ENCODE measurements at regions not wholly inside any gene's neighbourhood (a gene's known extent, or its start where the extent isn't known, plus 50 kb on each side); places are given as distances from the start of the nearest gene placed in this dataset.
"Not testable (repeated sequence)": the region's sequence is repeated elsewhere in the genome, so short reads cannot be mapped to it uniquely, and the experiment has no call there.

DNA sequence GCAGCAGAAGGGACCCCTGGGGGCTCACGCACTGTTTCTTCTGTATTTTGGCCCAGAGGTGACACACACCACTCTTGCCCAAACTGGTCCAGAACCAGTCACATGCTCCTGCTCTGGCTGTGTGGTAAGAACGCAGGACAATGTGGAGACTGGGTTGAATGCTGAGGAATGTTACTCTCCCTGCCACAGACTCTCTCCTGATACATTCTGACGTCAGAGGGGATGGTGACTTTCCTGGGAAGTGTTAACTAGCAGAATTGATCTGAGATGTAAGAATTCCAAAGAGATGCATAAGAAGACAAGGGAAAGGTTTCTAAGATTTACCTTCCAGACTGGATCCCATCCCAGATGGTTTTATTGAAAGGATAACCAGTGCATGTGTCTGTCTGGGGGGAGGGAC lies 100.8 kb downstream of the ASB1 start:
- Histone ChIP-seq H2BK120ac (ENCODE audit: insufficient read depth, low read length, poor library complexity) (no peak overlapping the region), H2BK5ac (ENCODE audit: low read depth, low read length, poor library complexity) (no peak overlapping the region), H3K36me3 (ENCODE audit: control insufficient read depth in 1 of 2, insufficient read depth in 2 of 2, low read length in 2 of 2) (no peaks in the 10 kb centered on the region), H3K18ac (ENCODE audit: low read length) (no peak overlapping the region), H3K79me1 (ENCODE audit: low read length) (no peaks in the 10 kb centered on the region), H3K79me2 (ENCODE audit: control insufficient read depth, insufficient read depth, low read length, poor library complexity) (no peaks in the 10 kb centered on the region), H3K23ac (ENCODE audit: low read length) (no peak overlapping the region), H3K27ac (ENCODE audit: low read depth, low read length) (no peak overlapping the region), H2BK12ac (ENCODE audit: low read length) (no peak overlapping the region), H3K4me3 (ENCODE audit: low read depth, low read length) (no peak overlapping the region), H2AFZ (ENCODE audit: insufficient read depth, low read length, poor library complexity) (no peak overlapping the region), H3K4ac (ENCODE audit: low read depth, low read length) (no peak overlapping the region), H3K14ac (ENCODE audit: low read length) (no peak overlapping the region), H2AK5ac (ENCODE audit: low read length) (no peak overlapping the region), H3K9me3 (ENCODE audit: insufficient read depth, low read depth, low read length) (peaks cover 7% of the 10 kb centered on the region), H3K4me2 (ENCODE audit: low read length) (no peak overlapping the region), H3K27me3 (ENCODE audit: insufficient read depth, low read length) (no peaks in the 10 kb centered on the region), H3K4me1 (ENCODE audit: control insufficient read depth in 1 of 2, insufficient read depth in 2 of 2, low read length in 2 of 2) (no peaks in the 10 kb centered on the region), H4K12ac (ENCODE audit: low read depth, low read length) (no peak overlapping the region), H3K9ac (ENCODE audit: low read length) (no peak overlapping the region), H4K8ac (ENCODE audit: low read depth, low read length) (no peak overlapping the region), H4K91ac (ENCODE audit: low read depth, low read length) (no peak overlapping the region)
- WGBS (ENCODE audit: extremely low coverage, insufficient coverage, insufficient read length): no CpG with 5 or more reads among the region's 3 CpGs
- no peak for DNase-seq

DNA sequence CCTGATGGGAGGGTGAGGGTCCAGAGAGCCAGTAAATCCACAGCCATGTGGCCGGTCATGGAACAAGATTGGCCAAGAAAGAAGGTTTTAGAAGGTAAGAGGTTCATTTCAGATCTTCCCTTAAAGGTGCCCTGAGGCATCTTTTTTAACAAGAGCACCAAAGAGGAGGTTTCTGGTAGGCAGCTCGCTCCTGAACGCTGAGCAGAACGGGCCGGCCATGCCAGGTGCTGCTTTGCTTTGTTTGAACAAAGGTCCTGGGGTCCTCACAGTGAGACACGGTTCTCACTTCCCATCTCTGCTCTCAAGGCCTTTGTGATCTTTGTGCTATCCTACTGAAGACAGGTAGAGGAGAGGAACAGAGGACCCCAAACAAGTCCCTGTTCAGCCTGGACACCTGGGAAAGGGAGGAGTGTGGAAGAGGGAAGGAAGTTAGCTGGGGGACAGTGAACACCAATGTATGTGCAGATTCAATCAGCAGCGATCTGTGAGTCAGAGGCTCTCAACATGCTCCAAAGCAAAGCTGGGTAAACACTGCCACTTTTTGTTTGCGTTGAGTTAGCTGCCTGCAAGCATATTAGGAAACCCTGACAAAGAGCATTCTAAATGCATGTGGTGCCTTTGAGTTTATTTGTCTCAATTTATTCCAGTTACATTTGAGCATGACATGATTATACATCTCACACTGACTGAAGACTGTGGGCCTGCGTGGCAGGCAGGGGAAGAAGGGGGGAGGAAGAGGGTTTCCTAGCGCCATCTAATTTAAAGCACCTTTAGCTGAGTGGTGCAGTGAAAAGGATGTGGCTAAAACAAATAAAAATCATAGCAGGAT lies 102.4 kb downstream of the ASB1 start:
- Histone ChIP-seq H3K27ac (ENCODE audit: low read depth, low read length) (no peak overlapping the region), H3K4ac (ENCODE audit: low read depth, low read length) (no peak overlapping the region), H3K18ac (ENCODE audit: low read length) (no peak overlapping the region), H3K79me1 (ENCODE audit: low read length) (no peaks in the 10 kb centered on the region), H3K27me3 (ENCODE audit: insufficient read depth, low read length) (no peaks in the 10 kb centered on the region), H2BK5ac (ENCODE audit: low read depth, low read length, poor library complexity) (no peak overlapping the region), H4K12ac (ENCODE audit: low read depth, low read length) (no peak overlapping the region), H3K9ac (ENCODE audit: low read length) (no peak overlapping the region), H3K14ac (ENCODE audit: low read length) (no peak overlapping the region), H2AK5ac (ENCODE audit: low read length) (no peak overlapping the region), H4K8ac (ENCODE audit: low read depth, low read length) (no peak overlapping the region), H3K79me2 (ENCODE audit: control insufficient read depth, insufficient read depth, low read length, poor library complexity) (no peaks in the 10 kb centered on the region), H3K4me1 (ENCODE audit: control insufficient read depth in 1 of 2, insufficient read depth in 2 of 2, low read length in 2 of 2) (no peaks in the 10 kb centered on the region), H4K91ac (ENCODE audit: low read depth, low read length) (no peak overlapping the region), H3K4me3 (ENCODE audit: low read depth, low read length) (no peak overlapping the region), H3K4me2 (ENCODE audit: low read length) (no peak overlapping the region), H3K23ac (ENCODE audit: low read length) (no peak overlapping the region), H2BK12ac (ENCODE audit: low read length) (no peak overlapping the region), H3K9me3 (ENCODE audit: insufficient read depth, low read depth, low read length) (peaks cover 20% of the 10 kb centered on the region), H2BK120ac (ENCODE audit: insufficient read depth, low read length, poor library complexity) (no peak overlapping the region), H2AFZ (ENCODE audit: insufficient read depth, low read length, poor library complexity) (no peak overlapping the region), H3K36me3 (ENCODE audit: control insufficient read depth in 1 of 2, insufficient read depth in 2 of 2, low read length in 2 of 2) (no peaks in the 10 kb centered on the region)
- whole genome bisulfite sequencing (ENCODE audit: extremely low coverage, insufficient coverage, insufficient read length): no CpG with 5 or more reads among the region's 10 CpGs
- DNase-seq: no peak

DNA sequence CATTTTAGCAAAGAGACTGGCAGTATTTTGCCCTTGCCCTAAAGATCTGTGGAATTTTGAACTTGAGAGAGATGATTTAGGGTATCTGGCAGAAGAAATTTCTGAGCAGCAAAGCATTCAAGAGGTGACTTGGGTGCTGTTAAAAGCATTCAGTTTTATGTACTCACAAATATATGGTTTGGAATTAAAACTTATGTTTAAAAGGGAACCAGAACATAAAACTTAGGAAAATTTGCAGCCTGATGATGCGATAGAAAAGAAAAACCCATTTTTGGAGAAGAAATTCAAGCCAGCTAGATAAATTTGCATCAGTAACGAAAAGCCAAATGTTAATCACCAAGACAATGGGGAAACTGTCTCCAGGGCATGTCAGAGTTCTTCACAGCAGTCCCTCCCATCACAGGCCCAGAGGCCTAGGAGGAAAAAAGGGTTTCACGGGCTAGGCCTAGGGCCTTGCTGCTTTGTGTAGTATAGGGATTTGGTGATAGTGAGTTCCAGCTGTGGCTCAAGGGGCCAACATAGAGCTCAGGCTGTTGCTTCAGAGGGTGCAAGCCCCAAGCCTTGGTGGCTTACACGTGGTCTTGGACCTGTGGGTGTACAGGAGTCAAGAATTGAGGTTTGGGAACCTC lies 104.4 kb downstream of the ASB1 start:
- H4K12ac ChIP-seq (ENCODE audit: low read depth, low read length); H4K8ac ChIP-seq (ENCODE audit: low read depth, low read length); H3K4me1 ChIP-seq (ENCODE audit: control insufficient read depth in 1 of 2, insufficient read depth in 2 of 2, low read length in 2 of 2); H2BK120ac ChIP-seq (ENCODE audit: insufficient read depth, low read length, poor library complexity); H3K4ac ChIP-seq (ENCODE audit: low read depth, low read length); H2BK5ac ChIP-seq (ENCODE audit: low read depth, low read length, poor library complexity); H3K27ac ChIP-seq (ENCODE audit: low read depth, low read length); DNase-seq; H3K23ac ChIP-seq (ENCODE audit: low read length); H2BK12ac ChIP-seq (ENCODE audit: low read length); H4K91ac ChIP-seq (ENCODE audit: low read depth, low read length); H3K9ac ChIP-seq (ENCODE audit: low read length); H3K14ac ChIP-seq (ENCODE audit: low read length); H3K4me2 ChIP-seq (ENCODE audit: low read length); H3K36me3 ChIP-seq (ENCODE audit: control insufficient read depth in 1 of 2, insufficient read depth in 2 of 2, low read length in 2 of 2); H3K79me1 ChIP-seq (ENCODE audit: low read length); H3K79me2 ChIP-seq (ENCODE audit: control insufficient read depth, insufficient read depth, low read length, poor library complexity); H3K4me3 ChIP-seq (ENCODE audit: low read depth, low read length); H3K27me3 ChIP-seq (ENCODE audit: insufficient read depth, low read length); H2AFZ ChIP-seq (ENCODE audit: insufficient read depth, low read length, poor library complexity); H3K18ac ChIP-seq (ENCODE audit: low read length); H2AK5ac ChIP-seq (ENCODE audit: low read length): not testable (repeated sequence)
- WGBS (ENCODE audit: extremely low coverage, insufficient coverage, insufficient read length): no CpG with 5 or more reads among the region's 4 CpGs
- peaks cover 28% of the 10 kb centered on the region for H3K9me3 ChIP-seq (ENCODE audit: insufficient read depth, low read depth, low read length)

GRCh38 chr2:238543732-238544131 lies 117.0 kb downstream of the ASB1 start:
- H3K4me3 ChIP-seq (ENCODE audit: low read depth, low read length); H4K12ac ChIP-seq (ENCODE audit: low read depth, low read length); H3K14ac ChIP-seq (ENCODE audit: low read length); H3K9ac ChIP-seq (ENCODE audit: low read length); H2AFZ ChIP-seq (ENCODE audit: insufficient read depth, low read length, poor library complexity); H2BK5ac ChIP-seq (ENCODE audit: low read depth, low read length, poor library complexity); H4K91ac ChIP-seq (ENCODE audit: low read depth, low read length); H3K27ac ChIP-seq (ENCODE audit: low read depth, low read length); H3K4me1 ChIP-seq (ENCODE audit: control insufficient read depth in 1 of 2, insufficient read depth in 2 of 2, low read length in 2 of 2); H3K4me2 ChIP-seq (ENCODE audit: low read length); H3K36me3 ChIP-seq (ENCODE audit: control insufficient read depth in 1 of 2, insufficient read depth in 2 of 2, low read length in 2 of 2); H2BK12ac ChIP-seq (ENCODE audit: low read length); H3K4ac ChIP-seq (ENCODE audit: low read depth, low read length); H2BK120ac ChIP-seq (ENCODE audit: insufficient read depth, low read length, poor library complexity); H4K8ac ChIP-seq (ENCODE audit: low read depth, low read length); H3K27me3 ChIP-seq (ENCODE audit: insufficient read depth, low read length); H2AK5ac ChIP-seq (ENCODE audit: low read length); H3K79me2 ChIP-seq (ENCODE audit: control insufficient read depth, insufficient read depth, low read length, poor library complexity); H3K79me1 ChIP-seq (ENCODE audit: low read length); DNase-seq; H3K18ac ChIP-seq (ENCODE audit: low read length); H3K23ac ChIP-seq (ENCODE audit: low read length): not testable (repeated sequence)
- no CpG with 5 or more reads among the region's 3 CpGs for whole genome bisulfite sequencing (ENCODE audit: extremely low coverage, insufficient coverage, insufficient read length)
- peaks cover 51% of the 10 kb centered on the region for H3K9me3 ChIP-seq (ENCODE audit: insufficient read depth, low read depth, low read length)

All from trophoblast cell (in vitro differentiated cells and primary cell).